ENCODE measurements at regions not wholly inside any gene's neighbourhood (a gene's known extent, or its start where the extent isn't known, plus 50 kb on each side); places are given as distances from the start of the nearest gene placed in this dataset.

GRCh38 chr18:71114550-71115210 lies 825.8 kb downstream of the SOCS6 start:
- H3K4me3 ChIP-seq (ENCODE audit: control insufficient read depth, low read depth, low read length) = no peak overlapping the region
- TF ChIP-seq CTCF (IDR thresholded peaks at IDR 0.05; ENCODE audit: control insufficient read depth, insufficient read depth, low read depth, low read length, missing control alignments) = no peak
- no peak for DNase-seq (ENCODE audit: low read depth)

GRCh38 chr18:71107244-71107643 lies 818.4 kb downstream of the SOCS6 start:
- TF ChIP-seq CTCF (IDR thresholded peaks at IDR 0.05; ENCODE audit: control insufficient read depth, insufficient read depth, low read depth, low read length, missing control alignments) = no peak
- H3K4me3 ChIP-seq (ENCODE audit: control insufficient read depth, low read depth, low read length) = no peak overlapping the region
- DNase-seq (ENCODE audit: low read depth) = no peak

- TF ChIP-seq CTCF (IDR thresholded peaks at IDR 0.05; ENCODE audit: control insufficient read depth, insufficient read depth, low read depth, low read length, missing control alignments) = no peak
- no peak overlapping the region for H3K4me3 ChIP-seq (ENCODE audit: control insufficient read depth, low read depth, low read length)
- no peak for DNase-seq (ENCODE audit: low read depth)
These were observed 817.9 kb downstream of the SOCS6 start for GRCh38 chr18:71106701-71107100.

- DNase-seq (ENCODE audit: low read depth) = no peak
- no peak overlapping the region for H3K4me3 ChIP-seq (ENCODE audit: control insufficient read depth, low read depth, low read length)
- no peak for TF ChIP-seq CTCF (IDR thresholded peaks at IDR 0.05; ENCODE audit: control insufficient read depth, insufficient read depth, low read depth, low read length, missing control alignments)
These were observed 817.2 kb downstream of the SOCS6 start for GRCh38 chr18:71105994-71106546.

- DNase-seq (ENCODE audit: low read depth) = no peak
- TF ChIP-seq CTCF (IDR thresholded peaks at IDR 0.05; ENCODE audit: control insufficient read depth, insufficient read depth, low read depth, low read length, missing control alignments) = no peak
- no peak overlapping the region for H3K4me3 ChIP-seq (ENCODE audit: control insufficient read depth, low read depth, low read length)
These were observed 816.4 kb downstream of the SOCS6 start for GRCh38 chr18:71105078-71105819.

- no peak overlapping the region for H3K4me3 ChIP-seq (ENCODE audit: control insufficient read depth, low read depth, low read length)
- no peak for TF ChIP-seq CTCF (IDR thresholded peaks at IDR 0.05; ENCODE audit: control insufficient read depth, insufficient read depth, low read depth, low read length, missing control alignments)
- no peak for DNase-seq (ENCODE audit: low read depth)
These were observed 790.8 kb downstream of the SOCS6 start for GRCh38 chr18:71079606-71080005.
